Gastroesophageal sphincter (tissue), 4 donors: ENCODE measurements at regions not wholly inside any gene's neighbourhood (a gene's known extent, or its start where the extent isn't known, plus 50 kb on each side); places are given as distances from the start of the nearest gene placed in this dataset.

Experiments
- ATAC-seq: fragments of 150-250 bp; one replicate; pipeline ENCODE4 v1.9.1; 2016; ENCODE audit warnings: mild to moderate bottlenecking, moderate library complexity
- H3K27ac ChIP-seq, 4 donors: fragments of 200-600 bp; sonication (generic) in 3 of 4; 1 replicate in 3 of 4; 2 replicates in 1 of 4; pipeline ENCODE4 v1.5.1; 2016 to 2019
- H3K27me3 ChIP-seq: fragments of 200-600 bp; sonication (generic); one replicate; pipeline ENCODE4 v1.5.1; 2019
- H3K36me3 ChIP-seq, 2 donors: fragments of 200-600 bp; sonication (generic); one replicate each; pipeline ENCODE4 v1.5.1; 2019; ENCODE audit warnings: control low read depth in 1 of 2
- H3K4me1 ChIP-seq, 3 donors: fragments of 200-600 bp; sonication (generic); 1 replicate in 2 of 3; 2 replicates in 1 of 3; pipeline ENCODE4 v1.5.1; 2016 to 2019; ENCODE audit warnings: control low read depth in 2 of 3
- H3K4me3 ChIP-seq, 2 donors: fragments of 200-600 bp; sonication (generic); one replicate each; pipeline ENCODE4 v1.5.1; 2019; ENCODE audit warnings: mild to moderate bottlenecking in 1 of 2, moderate library complexity in 1 of 2
- H3K9me3 ChIP-seq, 3 donors: fragments of 200-600 bp; sonication (generic); one replicate each; pipeline ENCODE4 v1.5.1; 2017 to 2019; ENCODE audit warnings: control low read depth in 2 of 3
- EP300 ChIP-seq: sonication (generic); formaldehyde crosslinking; IDR thresholded peaks from one replicate; pipeline ENCODE4 v1.6.1; 2017; ENCODE audit warnings: antibody characterized with exemption, mild to moderate bottlenecking
- POLR2A ChIP-seq, 2 donors: fragments of 450-650 bp; IDR thresholded peaks; one replicate each; pipeline ENCODE4 v1.6.1; 2017; ENCODE audit warnings: antibody characterized with exemption in 2 of 2, mild to moderate bottlenecking in 2 of 2, moderate library complexity in 1 of 2
- POLR2AphosphoS5 ChIP-seq: sonication (generic); formaldehyde crosslinking; IDR thresholded peaks from one replicate; pipeline ENCODE4 v1.6.1; 2017; ENCODE audit warnings: antibody characterized with exemption
- WGBS, 2 donors: methylation state at CpG; one replicate each; pipeline ENCODE4 v1.1.5; 2018; ENCODE audit warnings: low coverage in 1 of 2; 5-methylcytosine and 5-hydroxymethylcytosine counted together
- TF ChIP-seq, protein P1 (sequence below), 4 experiments: fragments of 200-600 bp in 2 of 4; fragments of 450-650 bp in 2 of 4; sonication (generic) in 1 of 4; IDR thresholded peaks; one replicate each; pipeline ENCODE4 v1.5.1; 2017 to 2019; ENCODE audit warnings: antibody characterized with exemption in 4 of 4, mild to moderate bottlenecking in 2 of 4, moderate library complexity in 2 of 4

DNA sequence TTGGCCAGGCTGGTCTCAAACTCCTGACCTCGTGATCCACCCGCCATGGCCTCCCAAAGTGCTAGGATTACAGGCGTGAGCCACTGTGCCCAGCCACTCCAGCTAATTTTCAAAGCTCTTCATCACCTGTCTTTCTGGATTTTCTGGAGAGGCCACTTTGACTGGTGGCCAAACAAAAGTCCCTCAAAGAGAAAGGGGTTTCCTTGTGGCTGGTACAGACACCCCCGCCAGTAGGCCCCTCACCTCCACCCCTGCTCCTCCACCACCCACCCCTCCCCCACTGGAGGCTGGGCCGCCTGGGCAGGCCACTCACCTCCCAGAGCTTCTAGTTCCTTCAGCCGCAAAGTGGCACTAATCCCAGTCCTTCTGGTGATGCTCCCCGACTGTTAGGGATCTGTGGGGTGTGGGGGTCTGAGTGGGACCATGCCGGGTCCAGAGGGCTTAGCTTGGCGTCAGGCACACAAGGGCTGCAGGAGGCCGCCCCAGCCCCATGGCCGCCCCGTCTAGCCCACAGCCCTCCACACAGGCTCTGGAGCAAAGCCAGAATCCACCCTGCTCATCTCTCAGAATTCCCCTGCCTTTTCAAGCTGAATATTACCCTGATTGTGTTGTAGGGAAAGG, 182.0 kb upstream of the IER5L start:
- Histone ChIP-seq H3K4me1 (no peaks in the 10 kb centered on the region), H3K4me3 (no peak overlapping the region), H3K27ac (no peak overlapping the region), H3K9me3 (peaks cover 0 to 10% (median 0%) of the 10 kb centered on the region in 3 donors), H3K36me3 (no peaks in the 10 kb centered on the region), H3K27me3 (no peaks in the 10 kb centered on the region)
- ATAC-seq = no peak
- TF ChIP-seq POLR2A (IDR thresholded peaks at IDR 0.05) (no peak), EP300 (no peak)
- TF ChIP-seq, protein P1, sequence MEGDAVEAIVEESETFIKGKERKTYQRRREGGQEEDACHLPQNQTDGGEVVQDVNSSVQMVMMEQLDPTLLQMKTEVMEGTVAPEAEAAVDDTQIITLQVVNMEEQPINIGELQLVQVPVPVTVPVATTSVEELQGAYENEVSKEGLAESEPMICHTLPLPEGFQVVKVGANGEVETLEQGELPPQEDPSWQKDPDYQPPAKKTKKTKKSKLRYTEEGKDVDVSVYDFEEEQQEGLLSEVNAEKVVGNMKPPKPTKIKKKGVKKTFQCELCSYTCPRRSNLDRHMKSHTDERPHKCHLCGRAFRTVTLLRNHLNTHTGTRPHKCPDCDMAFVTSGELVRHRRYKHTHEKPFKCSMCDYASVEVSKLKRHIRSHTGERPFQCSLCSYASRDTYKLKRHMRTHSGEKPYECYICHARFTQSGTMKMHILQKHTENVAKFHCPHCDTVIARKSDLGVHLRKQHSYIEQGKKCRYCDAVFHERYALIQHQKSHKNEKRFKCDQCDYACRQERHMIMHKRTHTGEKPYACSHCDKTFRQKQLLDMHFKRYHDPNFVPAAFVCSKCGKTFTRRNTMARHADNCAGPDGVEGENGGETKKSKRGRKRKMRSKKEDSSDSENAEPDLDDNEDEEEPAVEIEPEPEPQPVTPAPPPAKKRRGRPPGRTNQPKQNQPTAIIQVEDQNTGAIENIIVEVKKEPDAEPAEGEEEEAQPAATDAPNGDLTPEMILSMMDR (IDR thresholded peaks at IDR 0.05) = no peak
- 77 to 80% methylated on average over 2 to 5 of the region's 12 CpGs for WGBS, 2 donors

DNA sequence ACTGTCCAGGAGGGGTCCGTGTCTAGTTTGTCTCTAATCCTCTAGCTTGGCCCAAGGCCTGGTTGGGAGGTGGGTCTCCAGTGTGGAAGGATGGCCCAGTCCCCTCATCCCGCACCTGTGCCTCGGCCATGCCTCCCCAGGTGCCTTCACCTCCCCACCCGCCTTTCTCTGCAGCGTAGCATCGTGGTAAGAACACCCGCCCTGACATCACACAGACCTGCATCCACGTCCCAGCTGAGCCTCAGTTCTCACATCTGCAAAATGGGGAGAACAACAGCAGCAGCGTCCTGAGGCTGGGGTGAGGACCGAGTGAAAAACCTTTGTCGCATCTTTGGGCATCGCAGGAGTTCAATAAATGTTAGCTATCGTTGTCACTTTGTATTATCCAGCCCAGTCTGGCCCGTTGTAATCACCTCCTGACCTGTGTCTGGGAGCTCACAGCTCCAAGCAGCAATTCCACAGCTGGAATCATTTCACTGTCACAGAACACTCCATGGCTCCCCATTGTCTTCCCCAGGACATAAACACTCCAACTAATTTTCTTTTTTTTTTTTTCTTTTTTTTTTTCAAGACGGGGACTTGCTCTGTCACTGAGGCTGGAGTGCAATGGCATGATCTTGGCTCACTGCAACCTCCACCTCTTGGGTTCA, 181.2 kb upstream of the IER5L start:
- peaks cover 0 to under 1% (median 0%) of the 10 kb centered on the region in 3 donors for H3K4me1 ChIP-seq
- peaks cover 0 to 10% (median 0%) of the 10 kb centered on the region in 3 donors for H3K9me3 ChIP-seq
- no peaks in the 10 kb centered on the region for H3K36me3 ChIP-seq
- no peaks in the 10 kb centered on the region for H3K27me3 ChIP-seq
- no peak for TF ChIP-seq POLR2A (IDR thresholded peaks at IDR 0.05)
- no peak for TF ChIP-seq POLR2AphosphoS5
- TF ChIP-seq EP300 = no peak
- TF ChIP-seq, protein P1 (IDR thresholded peaks at IDR 0.05) = no peak
- no peak overlapping the region for H3K27ac ChIP-seq
- 79 to 82% methylated on average over 4 to 11 of the region's 15 CpGs for WGBS, 2 donors
- no peak overlapping the region for H3K4me3 ChIP-seq
- no peak for ATAC-seq

DNA sequence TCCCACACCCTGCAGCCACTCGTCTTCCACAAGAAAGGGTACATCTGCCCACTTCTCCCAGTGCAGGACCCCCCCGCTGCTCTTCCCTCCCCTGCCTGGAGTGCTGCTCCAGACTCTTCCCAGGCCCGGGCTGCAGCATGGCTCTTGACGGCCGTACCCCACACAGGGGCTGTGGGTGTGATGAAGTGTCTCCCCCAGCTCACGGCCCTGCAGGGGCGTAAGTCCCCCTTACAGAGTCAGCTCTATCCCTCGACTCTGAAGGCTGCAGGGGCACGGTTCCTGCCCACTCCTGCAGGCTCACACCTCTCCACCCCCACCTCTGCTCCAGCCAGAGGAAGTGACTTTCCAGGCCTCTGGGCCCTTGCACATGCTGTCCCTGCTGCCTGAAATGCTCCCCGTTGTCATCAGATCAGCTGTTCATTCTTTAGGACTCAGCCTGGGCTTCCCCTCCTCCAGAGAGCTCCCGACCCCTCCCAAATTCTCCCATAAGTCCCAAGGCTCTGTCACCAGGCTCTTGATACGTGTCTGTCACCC, 180.6 kb upstream of the IER5L start:
- H3K4me1 ChIP-seq = peaks cover 0 to 6% (median 1%) of the 10 kb centered on the region in 3 donors
- H3K4me3 ChIP-seq = no peak overlapping the region
- peaks cover 0 to 10% (median 0%) of the 10 kb centered on the region in 3 donors for H3K9me3 ChIP-seq
- H3K27me3 ChIP-seq = no peaks in the 10 kb centered on the region
- H3K27ac ChIP-seq = no peak overlapping the region
- WGBS, 2 donors = 79% methylated on average over 5 of the region's 12 CpGs; no CpG with 5 or more reads in 1 of the 2 donors
- TF ChIP-seq POLR2AphosphoS5 (no peak), EP300 (no peak), POLR2A (IDR thresholded peaks at IDR 0.05) (no peak)
- TF ChIP-seq, protein P1 (IDR thresholded peaks at IDR 0.05) = no peak
- ATAC-seq = no peak
- no peaks in the 10 kb centered on the region for H3K36me3 ChIP-seq

DNA sequence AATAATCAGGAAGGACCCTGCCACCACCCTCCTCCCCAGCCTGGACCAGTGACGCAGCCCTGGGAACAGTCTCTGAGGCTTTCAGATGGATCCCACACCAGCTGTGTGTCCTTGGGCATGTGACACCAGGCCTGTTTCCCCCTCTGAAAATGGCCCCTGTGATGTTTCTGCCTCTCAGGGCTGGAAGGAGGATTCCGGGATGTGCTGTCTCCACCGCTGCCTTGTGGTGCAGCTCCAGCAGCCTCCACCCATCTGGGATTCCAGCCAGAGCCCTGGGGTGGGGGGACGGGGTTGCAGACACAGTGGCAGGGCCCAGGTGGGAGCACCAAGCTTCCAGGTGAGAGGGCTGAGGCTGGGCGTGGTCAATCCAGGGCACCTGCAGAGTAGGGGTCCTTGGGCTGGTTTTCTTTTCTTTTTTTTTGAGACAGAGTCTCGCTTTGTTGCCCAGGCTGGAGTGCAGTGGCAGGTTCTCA, 179.7 kb upstream of the IER5L start:
- H3K36me3 ChIP-seq = no peaks in the 10 kb centered on the region
- H3K27me3 ChIP-seq = no peaks in the 10 kb centered on the region
- peaks cover 0 to 10% (median 0%) of the 10 kb centered on the region in 3 donors for H3K9me3 ChIP-seq
- H3K4me1 ChIP-seq = peaks cover 0 to 15% (median 10%) of the 10 kb centered on the region in 3 donors
- no peak overlapping the region for H3K27ac ChIP-seq
- TF ChIP-seq EP300 = no peak
- TF ChIP-seq, protein P1 (IDR thresholded peaks at IDR 0.05) = no peak
- WGBS, 2 donors = 80 to 100% methylated on average over 1 to 2 of the region's 6 CpGs
- no peak for ATAC-seq
- H3K4me3 ChIP-seq = no peak overlapping the region
